HG02840 (cell line): ENCODE measurements at regions not wholly inside any gene's neighbourhood (a gene's known extent, or its start where the extent isn't known, plus 50 kb on each side); places are given as distances from the start of the nearest gene placed in this dataset.
"Not testable (repeated sequence)": the region's sequence is repeated elsewhere in the genome, so short reads cannot be mapped to it uniquely, and the experiment has no call there.

ENCODE experiments used
- ATAC-seq: cut with Tn5 transposase; IDR thresholded peaks from one replicate; pipeline ENCODE4 v1.9.1; 2021; ENCODE audit warnings: mild to moderate bottlenecking, moderate library complexity, moderate number of reproducible peaks; ENCODE audit not compliant: unreplicated experiment, low FRiP score

- ATAC-seq, result no peak
These were observed 1053.7 kb upstream of the SPRY2 start for GRCh38 chr13:81394640-81395039.

GRCh38 chr13:81393721-81394120, 1052.8 kb upstream of the SPRY2 start:
- no peak for ATAC-seq

- no peak for ATAC-seq
These were observed 1052.2 kb upstream of the SPRY2 start for GRCh38 chr13:81393110-81393509.

- ATAC-seq, result no peak
These were observed 1047.5 kb upstream of the SPRY2 start for GRCh38 chr13:81388400-81388799.

GRCh38 chr13:81383444-81383843, 1042.5 kb upstream of the SPRY2 start:
- ATAC-seq, result no peak

- ATAC-seq, result no peak
These were observed 1041.3 kb upstream of the SPRY2 start for GRCh38 chr13:81382246-81382645.

GRCh38 chr13:81381560-81381959, 1040.6 kb upstream of the SPRY2 start:
- ATAC-seq, result no peak

- ATAC-seq, result no peak
These were observed 1038.3 kb upstream of the SPRY2 start for GRCh38 chr13:81379183-81379582.

GRCh38 chr13:81377921-81378320, 1037.0 kb upstream of the SPRY2 start:
- ATAC-seq, result no peak

GRCh38 chr13:81375709-81376108, 1034.8 kb upstream of the SPRY2 start:
- ATAC-seq, result no peak

- not testable (repeated sequence) for ATAC-seq
These were observed 1021.8 kb upstream of the SPRY2 start for GRCh38 chr13:81362711-81363110.

- ATAC-seq, result no peak
These were observed 1009.1 kb upstream of the SPRY2 start for GRCh38 chr13:81350056-81350455.

GRCh38 chr13:81340118-81341069, 999.5 kb upstream of the SPRY2 start:
- not testable (repeated sequence) for ATAC-seq

GRCh38 chr13:81339666-81340065, 998.7 kb upstream of the SPRY2 start:
- not testable (repeated sequence) for ATAC-seq

- no peak for ATAC-seq
These were observed 993.6 kb upstream of the SPRY2 start for GRCh38 chr13:81334481-81334880.

- no peak for ATAC-seq
These were observed 986.0 kb upstream of the SPRY2 start for GRCh38 chr13:81326913-81327312.

GRCh38 chr13:81320516-81320915, 979.6 kb upstream of the SPRY2 start:
- ATAC-seq, result no peak

- ATAC-seq, result no peak
These were observed 978.4 kb upstream of the SPRY2 start for GRCh38 chr13:81319351-81319750.

GRCh38 chr13:81318231-81319019, 977.5 kb upstream of the SPRY2 start:
- ATAC-seq, result no peak

- no peak for ATAC-seq
These were observed 973.5 kb upstream of the SPRY2 start for GRCh38 chr13:81314461-81314860.

- no peak for ATAC-seq
These were observed 965.0 kb upstream of the SPRY2 start for GRCh38 chr13:81305928-81306327.
